ENCODE measurements at regions not wholly inside any gene's neighbourhood (a gene's known extent, or its start where the extent isn't known, plus 50 kb on each side); places are given as distances from the start of the nearest gene placed in this dataset.
"Not testable (repeated sequence)": the region's sequence is repeated elsewhere in the genome, so short reads cannot be mapped to it uniquely, and the experiment has no call there.

GRCh38 chr10:117830205-117830604 lies 216.5 kb downstream of the RAB11FIP2 start:
- Histone ChIP-seq H3K27ac (ENCODE audit: low read depth, low read length, poor library complexity, severe bottlenecking) (no peak overlapping the region), H3K4me3 (ENCODE audit: low read depth, low read length, poor library complexity, severe bottlenecking) (no peak overlapping the region), H3K27me3 (replicated peaks; ENCODE audit: insufficient read depth, low read depth, low read length, poor library complexity) (peaks cover 66% of the 10 kb centered on the region), H3K9me3 (ENCODE audit: low read depth, low read length, poor library complexity, severe bottlenecking) (no peaks in the 10 kb centered on the region), H3K36me3 (ENCODE audit: insufficient read depth, low read length, poor library complexity, severe bottlenecking) (no peaks in the 10 kb centered on the region), H3K4me1 (ENCODE audit: insufficient read depth, low read length, poor library complexity, severe bottlenecking) (no peaks in the 10 kb centered on the region)
- POLR2A ChIA-PET (ENCODE audit: low non-redundant PET) = no interaction called here
- no TSS peak for BruUV-seq (replicated peaks)
- intact Hi-C loops (cut with micrococcal nuclease; ENCODE audit: unreplicated experiment) = no loop called here
- CTCF ChIA-PET = no interaction called here
- TF ChIP-seq CTCF (conservative IDR thresholded peaks at IDR 0.05; ENCODE audit: low read depth, low read length) (no peak), EZH2 (IDR thresholded peaks at IDR 0.05; ENCODE audit: borderline replicate concordance, low read depth, low read length, poor library complexity, severe bottlenecking) (no peak)
- DNase-seq (ENCODE audit: low spot score) = peak; percentile 9

DNA sequence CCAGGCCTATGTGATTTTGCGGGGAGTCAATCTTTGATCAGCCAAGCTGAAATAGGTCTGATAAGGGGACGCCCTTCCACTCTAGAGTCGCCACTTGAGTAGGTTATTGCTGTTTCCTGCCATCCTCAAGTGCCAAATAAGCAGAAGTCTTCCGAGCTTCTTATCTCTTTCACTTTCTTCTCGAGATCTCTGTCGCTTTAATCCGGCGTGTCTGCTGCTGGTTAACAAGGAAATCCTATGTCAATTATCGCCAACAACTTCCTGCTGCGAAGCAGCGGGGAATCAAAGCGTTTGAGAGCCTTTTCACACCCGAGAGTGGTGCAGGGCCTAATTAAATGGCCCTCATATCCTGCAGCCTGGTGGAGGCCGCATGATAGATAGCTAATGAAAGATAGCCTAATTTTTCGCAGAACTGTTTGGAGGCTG lies 215.9 kb downstream of the RAB11FIP2 start:
- TF ChIP-seq EZH2 (IDR thresholded peaks at IDR 0.05; ENCODE audit: borderline replicate concordance, low read depth, low read length, poor library complexity, severe bottlenecking) (no peak), CTCF (conservative IDR thresholded peaks at IDR 0.05; ENCODE audit: low read depth, low read length) (no peak)
- Histone ChIP-seq H3K27me3 (replicated peaks; ENCODE audit: insufficient read depth, low read depth, low read length, poor library complexity) (peaks cover 60% of the 10 kb centered on the region), H3K4me1 (ENCODE audit: insufficient read depth, low read length, poor library complexity, severe bottlenecking) (no peaks in the 10 kb centered on the region), H3K36me3 (ENCODE audit: insufficient read depth, low read length, poor library complexity, severe bottlenecking) (no peaks in the 10 kb centered on the region), H3K4me3 (ENCODE audit: low read depth, low read length, poor library complexity, severe bottlenecking) (no peak overlapping the region), H3K27ac (ENCODE audit: low read depth, low read length, poor library complexity, severe bottlenecking) (no peak overlapping the region), H3K9me3 (ENCODE audit: low read depth, low read length, poor library complexity, severe bottlenecking) (no peaks in the 10 kb centered on the region)
- no TSS peak for BruUV-seq (replicated peaks)
- CTCF ChIA-PET = interaction anchor here (0.7 kb wide), 1 partner anchor 265 kb away, joined by 3 read pairs; no protein-coding TSS in a partner anchor
- POLR2A ChIA-PET (ENCODE audit: low non-redundant PET) = interaction anchor here (0.7 kb wide), 1 partner anchor 1636 kb away, joined by 3 read pairs; no protein-coding TSS in a partner anchor
- peak; percentile 97 for DNase-seq (ENCODE audit: low spot score)
- intact Hi-C loops (cut with micrococcal nuclease; ENCODE audit: unreplicated experiment) = no loop called here

DNA sequence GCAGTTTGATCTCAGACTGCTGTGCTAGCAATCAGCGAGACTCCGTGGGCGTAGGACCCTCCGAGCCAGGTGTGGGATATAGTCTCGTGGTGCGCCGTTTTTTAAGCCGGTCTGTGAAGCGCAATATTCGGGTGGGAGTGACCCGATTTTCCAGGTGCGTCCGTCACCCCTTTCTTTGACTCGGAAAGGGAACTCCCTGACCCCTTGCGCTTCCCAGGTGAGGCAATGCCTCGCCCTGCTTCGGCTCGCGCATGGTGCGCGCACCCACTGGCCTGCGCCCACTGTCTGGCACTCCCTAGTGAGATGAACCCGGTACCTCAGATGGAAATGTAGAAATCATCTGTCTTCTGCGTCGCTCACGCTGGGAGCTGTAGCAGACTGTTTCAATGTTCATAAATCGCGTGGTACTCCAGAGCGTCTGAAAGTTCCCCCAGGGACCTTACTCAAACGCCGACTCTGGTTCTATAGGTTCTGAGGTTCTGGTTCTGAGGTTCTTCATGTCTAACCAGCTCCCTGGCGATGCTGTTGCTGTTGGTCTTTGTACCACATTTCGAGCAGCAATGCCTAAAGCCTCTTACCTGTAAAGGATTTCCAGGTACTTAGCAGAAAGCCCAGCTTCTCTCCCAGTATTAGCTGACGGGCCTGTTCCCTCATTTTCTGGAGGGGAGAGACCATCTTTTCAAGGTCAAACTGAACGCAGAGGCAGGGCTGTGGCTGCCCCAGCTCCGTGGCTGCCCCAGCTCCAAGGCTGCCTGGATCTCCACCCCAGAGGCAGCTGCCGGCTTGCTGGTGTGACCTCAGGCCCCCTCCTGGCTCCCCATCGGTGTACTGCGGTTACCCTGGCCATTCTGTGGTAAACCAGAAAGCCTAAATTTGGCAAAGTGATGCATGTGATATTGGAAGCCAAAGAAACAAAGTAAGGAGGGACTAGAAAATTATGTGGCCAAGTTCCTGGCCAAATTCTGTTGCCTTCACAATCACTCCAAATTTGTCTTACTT lies 207.9 kb downstream of the RAB11FIP2 start:
- H3K4me3 ChIP-seq (ENCODE audit: low read depth, low read length, poor library complexity, severe bottlenecking); BruUV-seq (replicated peaks); intact Hi-C loops (cut with micrococcal nuclease; ENCODE audit: unreplicated experiment); CTCF ChIA-PET; H3K9me3 ChIP-seq (ENCODE audit: low read depth, low read length, poor library complexity, severe bottlenecking); H3K27ac ChIP-seq (ENCODE audit: low read depth, low read length, poor library complexity, severe bottlenecking); H3K36me3 ChIP-seq (ENCODE audit: insufficient read depth, low read length, poor library complexity, severe bottlenecking); DNase-seq (ENCODE audit: low spot score); H3K4me1 ChIP-seq (ENCODE audit: insufficient read depth, low read length, poor library complexity, severe bottlenecking); POLR2A ChIA-PET (ENCODE audit: low non-redundant PET): not testable (repeated sequence)
- H3K27me3 ChIP-seq (replicated peaks; ENCODE audit: insufficient read depth, low read depth, low read length, poor library complexity) = peaks cover 46% of the 10 kb centered on the region

DNA sequence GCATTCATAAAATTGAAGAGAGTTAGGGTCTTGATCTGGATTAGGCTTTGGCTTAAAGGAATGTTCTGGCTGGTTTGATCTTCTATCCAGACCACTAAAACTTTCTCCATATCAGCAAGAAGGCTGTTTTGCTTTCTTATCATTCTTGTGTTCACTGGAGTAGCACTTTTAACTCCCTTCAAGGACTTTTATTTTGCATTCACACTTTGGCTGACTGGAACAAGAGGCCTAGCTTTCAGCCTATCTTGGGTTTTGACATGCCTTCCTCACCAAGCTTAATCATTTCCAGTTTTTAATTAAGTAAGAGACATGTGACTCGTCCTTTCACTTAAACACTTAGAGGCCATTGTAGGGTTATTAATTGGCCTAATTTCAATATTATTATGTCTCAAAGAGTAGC lies 190.3 kb downstream of the RAB11FIP2 start:
- CTCF ChIA-PET; BruUV-seq (replicated peaks): not testable (repeated sequence)

More for the DNA sequence above, 190.3 kb downstream of the RAB11FIP2 start:
- H3K4me1 ChIP-seq (ENCODE audit: insufficient read depth, low read length, poor library complexity, severe bottlenecking); POLR2A ChIA-PET (ENCODE audit: low non-redundant PET); H3K27ac ChIP-seq (ENCODE audit: low read depth, low read length, poor library complexity, severe bottlenecking); H3K36me3 ChIP-seq (ENCODE audit: insufficient read depth, low read length, poor library complexity, severe bottlenecking); intact Hi-C loops (cut with micrococcal nuclease; ENCODE audit: unreplicated experiment); H3K4me3 ChIP-seq (ENCODE audit: low read depth, low read length, poor library complexity, severe bottlenecking); DNase-seq (ENCODE audit: low spot score); H3K9me3 ChIP-seq (ENCODE audit: low read depth, low read length, poor library complexity, severe bottlenecking): not testable (repeated sequence)
- H3K27me3 ChIP-seq (replicated peaks; ENCODE audit: insufficient read depth, low read depth, low read length, poor library complexity) = peaks cover 55% of the 10 kb centered on the region

Measured in A673 (cell line).